ENCODE measurements at regions not wholly inside any gene's neighbourhood (a gene's known extent, or its start where the extent isn't known, plus 50 kb on each side); places are given as distances from the start of the nearest gene placed in this dataset.

DNA sequence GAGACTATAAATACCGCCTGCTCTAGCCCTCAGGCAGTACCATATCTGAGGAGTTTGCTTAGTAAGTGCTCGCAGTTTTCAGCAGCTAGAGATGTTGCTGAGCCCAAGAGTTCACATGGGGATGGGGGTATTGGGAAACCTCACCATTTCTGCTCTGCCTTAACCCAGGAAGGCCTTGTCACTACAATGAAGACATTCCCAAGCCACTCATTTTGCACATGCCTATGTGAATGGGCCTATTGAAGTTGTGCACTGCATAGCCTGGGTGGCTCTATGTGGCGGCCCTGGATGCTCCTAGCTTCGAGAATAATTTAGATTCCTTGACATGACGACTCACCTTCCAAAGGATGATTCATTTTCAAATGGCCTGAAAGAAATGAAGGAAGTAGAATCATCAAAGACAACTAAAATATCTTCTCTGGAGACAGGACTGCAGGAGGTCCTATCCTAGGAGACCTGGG, 163.4 kb downstream of the ADAMTS15 start:
- TF ChIP-seq, protein P1, sequence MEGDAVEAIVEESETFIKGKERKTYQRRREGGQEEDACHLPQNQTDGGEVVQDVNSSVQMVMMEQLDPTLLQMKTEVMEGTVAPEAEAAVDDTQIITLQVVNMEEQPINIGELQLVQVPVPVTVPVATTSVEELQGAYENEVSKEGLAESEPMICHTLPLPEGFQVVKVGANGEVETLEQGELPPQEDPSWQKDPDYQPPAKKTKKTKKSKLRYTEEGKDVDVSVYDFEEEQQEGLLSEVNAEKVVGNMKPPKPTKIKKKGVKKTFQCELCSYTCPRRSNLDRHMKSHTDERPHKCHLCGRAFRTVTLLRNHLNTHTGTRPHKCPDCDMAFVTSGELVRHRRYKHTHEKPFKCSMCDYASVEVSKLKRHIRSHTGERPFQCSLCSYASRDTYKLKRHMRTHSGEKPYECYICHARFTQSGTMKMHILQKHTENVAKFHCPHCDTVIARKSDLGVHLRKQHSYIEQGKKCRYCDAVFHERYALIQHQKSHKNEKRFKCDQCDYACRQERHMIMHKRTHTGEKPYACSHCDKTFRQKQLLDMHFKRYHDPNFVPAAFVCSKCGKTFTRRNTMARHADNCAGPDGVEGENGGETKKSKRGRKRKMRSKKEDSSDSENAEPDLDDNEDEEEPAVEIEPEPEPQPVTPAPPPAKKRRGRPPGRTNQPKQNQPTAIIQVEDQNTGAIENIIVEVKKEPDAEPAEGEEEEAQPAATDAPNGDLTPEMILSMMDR (IDR thresholded peaks at IDR 0.05; ENCODE audit: borderline replicate concordance, extremely low read depth, low read length, poor library complexity, severe bottlenecking): no peak
- no peak for TF ChIP-seq EZH2 (IDR thresholded peaks at IDR 0.05; ENCODE audit: borderline replicate concordance, low read depth, low read length, severe bottlenecking)
